GM18502 (cell line): ENCODE measurements at regions not wholly inside any gene's neighbourhood (a gene's known extent, or its start where the extent isn't known, plus 50 kb on each side); places are given as distances from the start of the nearest gene placed in this dataset.
"Not testable (repeated sequence)": the region's sequence is repeated elsewhere in the genome, so short reads cannot be mapped to it uniquely, and the experiment has no call there.

Source experiments
- ATAC-seq: cut with Tn5 transposase; IDR thresholded peaks from one replicate; pipeline ENCODE4 v1.9.1; 2021; ENCODE audit warnings: mild to moderate bottlenecking; ENCODE audit not compliant: unreplicated experiment, poor library complexity

GRCh38 chr6:147666255-147666654 is 157.8 kb downstream of the SAMD5 start:
- no peak for ATAC-seq

GRCh38 chr6:147667082-147667481 is 158.6 kb downstream of the SAMD5 start:
- no peak for ATAC-seq

- no peak for ATAC-seq
These were observed 165.6 kb downstream of the SAMD5 start for GRCh38 chr6:147674099-147674498.

- ATAC-seq = no peak
These were observed 166.3 kb downstream of the SAMD5 start for GRCh38 chr6:147674794-147675193.

- ATAC-seq = no peak
These were observed 166.8 kb downstream of the SAMD5 start for GRCh38 chr6:147675281-147675680.

GRCh38 chr6:147676495-147677199 is 168.2 kb downstream of the SAMD5 start:
- no peak for ATAC-seq

- ATAC-seq = no peak
These were observed 169.2 kb downstream of the SAMD5 start for GRCh38 chr6:147677647-147678046.

- ATAC-seq = no peak
These were observed 169.8 kb downstream of the SAMD5 start for GRCh38 chr6:147678253-147678652.

- no peak for ATAC-seq
These were observed 176.4 kb downstream of the SAMD5 start for GRCh38 chr6:147684906-147685305.

GRCh38 chr6:147689398-147689797 is 180.9 kb downstream of the SAMD5 start:
- no peak for ATAC-seq

GRCh38 chr6:147691446-147691845 is 183.0 kb downstream of the SAMD5 start:
- no peak for ATAC-seq

- no peak for ATAC-seq
These were observed 184.7 kb downstream of the SAMD5 start for GRCh38 chr6:147693181-147693580.

- not testable (repeated sequence) for ATAC-seq
These were observed 186.1 kb downstream of the SAMD5 start for GRCh38 chr6:147694556-147694955.

GRCh38 chr6:147695819-147696218 is 187.3 kb downstream of the SAMD5 start:
- ATAC-seq = no peak

GRCh38 chr6:147699140-147699539 is 190.7 kb downstream of the SAMD5 start:
- no peak for ATAC-seq

GRCh38 chr6:147699637-147700036 is 191.1 kb downstream of the SAMD5 start:
- no peak for ATAC-seq

- no peak for ATAC-seq
These were observed 192.1 kb downstream of the SAMD5 start for GRCh38 chr6:147700436-147701209.

- ATAC-seq = no peak
These were observed 196.2 kb downstream of the SAMD5 start for GRCh38 chr6:147704691-147705090.

GRCh38 chr6:147707524-147707923 is 199.0 kb downstream of the SAMD5 start:
- ATAC-seq = no peak

GRCh38 chr6:147708170-147708569 is 199.7 kb downstream of the SAMD5 start:
- no peak for ATAC-seq

- no peak for ATAC-seq
These were observed 201.1 kb downstream of the SAMD5 start for GRCh38 chr6:147709396-147710272.
